HCT116 (cell line): ENCODE measurements at regions not wholly inside any gene's neighbourhood (a gene's known extent, or its start where the extent isn't known, plus 50 kb on each side); places are given as distances from the start of the nearest gene placed in this dataset.

Experiments
- CEBPB ChIP-seq: IDR thresholded peaks from 2 replicates; pipeline ENCODE4 v1.6.1; 2012; ENCODE audit warnings: low read depth
- EZH2 ChIP-seq: fragments of 200-600 bp; sonication (generic); IDR thresholded peaks from 2 replicates; pipeline ENCODE4 v1.6.1; 2017; ENCODE audit warnings: antibody characterized with exemption, mixed run types
- FOSL1 ChIP-seq: IDR thresholded peaks from 2 replicates; pipeline ENCODE4 v1.6.1; 2012; ENCODE audit warnings: low read depth
- POLR2A ChIP-seq: IDR thresholded peaks from 2 replicates; pipeline ENCODE4 v1.7.0; 2011; ENCODE audit warnings: borderline replicate concordance; ENCODE audit not compliant: insufficient read depth, insufficient read length; ENCODE audit errors: extremely low read depth
- POLR2AphosphoS5 ChIP-seq: IDR thresholded peaks from 2 replicates; pipeline ENCODE4 v1.6.1; 2011; ENCODE audit warnings: mild to moderate bottlenecking, low read depth, low read length, moderate library complexity
- SIN3A ChIP-seq: IDR thresholded peaks from 2 replicates; pipeline ENCODE4 v1.6.1; 2012; ENCODE audit warnings: low read depth
- SRF ChIP-seq: IDR thresholded peaks from 2 replicates; pipeline ENCODE4 v1.6.1; 2012; ENCODE audit warnings: low read depth
- TF ChIP-seq, protein P1 (sequence below), 3 experiments: fragments of 200-600 bp in 1 of 3; sonication (generic) in 1 of 3; IDR thresholded peaks in 2 of 3; conservative IDR thresholded peaks in 1 of 3; 2 replicates each; pipeline ENCODE4 v1.5.1; 2012 to 2017; ENCODE audit warnings: low read depth in 2 of 3, low read length in 2 of 3, antibody characterized with exemption in 1 of 3, borderline replicate concordance in 1 of 3, control low read depth in 1 of 3, mild to moderate bottlenecking in 1 of 3, mixed read lengths in 1 of 3, mixed run types in 1 of 3, moderate library complexity in 1 of 3; ENCODE audit not compliant: insufficient read depth in 1 of 3
- TF ChIP-seq, protein P2 (sequence below): IDR thresholded peaks from 2 replicates; pipeline ENCODE4 v1.6.1; 2012

GRCh38 chr14:29264865-29265264, 498.3 kb downstream of the FOXG1 start:
- TF ChIP-seq, protein P1, sequence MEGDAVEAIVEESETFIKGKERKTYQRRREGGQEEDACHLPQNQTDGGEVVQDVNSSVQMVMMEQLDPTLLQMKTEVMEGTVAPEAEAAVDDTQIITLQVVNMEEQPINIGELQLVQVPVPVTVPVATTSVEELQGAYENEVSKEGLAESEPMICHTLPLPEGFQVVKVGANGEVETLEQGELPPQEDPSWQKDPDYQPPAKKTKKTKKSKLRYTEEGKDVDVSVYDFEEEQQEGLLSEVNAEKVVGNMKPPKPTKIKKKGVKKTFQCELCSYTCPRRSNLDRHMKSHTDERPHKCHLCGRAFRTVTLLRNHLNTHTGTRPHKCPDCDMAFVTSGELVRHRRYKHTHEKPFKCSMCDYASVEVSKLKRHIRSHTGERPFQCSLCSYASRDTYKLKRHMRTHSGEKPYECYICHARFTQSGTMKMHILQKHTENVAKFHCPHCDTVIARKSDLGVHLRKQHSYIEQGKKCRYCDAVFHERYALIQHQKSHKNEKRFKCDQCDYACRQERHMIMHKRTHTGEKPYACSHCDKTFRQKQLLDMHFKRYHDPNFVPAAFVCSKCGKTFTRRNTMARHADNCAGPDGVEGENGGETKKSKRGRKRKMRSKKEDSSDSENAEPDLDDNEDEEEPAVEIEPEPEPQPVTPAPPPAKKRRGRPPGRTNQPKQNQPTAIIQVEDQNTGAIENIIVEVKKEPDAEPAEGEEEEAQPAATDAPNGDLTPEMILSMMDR (IDR thresholded peaks at IDR 0.05 in 2 of 3, conservative IDR thresholded peaks at IDR 0.05 in 1 of 3; ENCODE audit: borderline replicate concordance in 1 of 3, insufficient read depth in 1 of 3, low read depth in 2 of 3, low read length in 2 of 3): no peak
- TF ChIP-seq POLR2AphosphoS5 (no peak), FOSL1 (no peak), CEBPB (no peak), EZH2 (no peak), SIN3A (no peak), SRF (no peak), POLR2A (no peak)
- TF ChIP-seq, protein P2, sequence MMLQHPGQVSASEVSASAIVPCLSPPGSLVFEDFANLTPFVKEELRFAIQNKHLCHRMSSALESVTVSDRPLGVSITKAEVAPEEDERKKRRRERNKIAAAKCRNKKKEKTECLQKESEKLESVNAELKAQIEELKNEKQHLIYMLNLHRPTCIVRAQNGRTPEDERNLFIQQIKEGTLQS: no peak
